B cell (primary cell): ENCODE measurements at regions not wholly inside any gene's neighbourhood (a gene's known extent, or its start where the extent isn't known, plus 50 kb on each side); places are given as distances from the start of the nearest gene placed in this dataset.

ENCODE experiments used
- EZH2 ChIP-seq: IDR thresholded peaks from 2 replicates; pipeline ENCODE4 v1.6.1; 2012; ENCODE audit warnings: borderline replicate concordance, low read depth, mild to moderate bottlenecking, moderate library complexity, low read length; ENCODE audit not compliant: insufficient read depth, poor library complexity, severe bottlenecking
- TF ChIP-seq, protein P1 (sequence below): fragments of 200-600 bp; IDR thresholded peaks from one replicate; pipeline ENCODE4 v1.8.0; 2022; ENCODE audit warnings: antibody characterized with exemption, mild to moderate bottlenecking

DNA sequence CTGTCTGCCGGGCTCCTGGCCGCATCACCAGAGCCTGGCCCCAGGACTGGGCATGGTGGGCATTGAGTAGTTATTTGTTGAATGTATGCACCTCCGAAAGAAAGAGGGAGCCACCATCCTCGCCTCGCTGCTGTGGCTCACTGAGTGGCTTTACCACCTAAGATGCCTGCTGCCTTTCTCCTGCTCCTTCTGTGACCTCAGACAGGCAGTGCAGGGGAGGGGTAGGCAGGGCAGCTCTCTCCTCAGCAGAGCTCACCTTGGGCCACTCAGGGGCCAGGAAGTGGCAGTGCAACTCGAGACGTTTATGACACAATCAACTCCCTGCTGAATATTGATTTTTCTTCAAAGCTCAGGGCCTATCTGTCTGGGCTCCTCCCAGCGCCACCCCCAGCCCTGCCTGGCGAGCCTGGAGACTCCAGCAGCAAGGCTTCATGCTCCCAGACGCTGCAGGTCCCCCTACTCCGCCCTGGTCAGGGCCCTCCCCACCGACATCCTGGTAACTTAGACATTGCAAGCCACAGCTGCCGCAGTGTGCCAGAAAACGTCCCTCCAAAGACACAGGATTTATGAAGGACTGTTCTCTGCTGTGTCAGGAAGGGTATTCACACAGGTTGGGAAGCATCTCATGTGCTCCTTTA lies 84.3 kb upstream of the DIO3 start:
- TF ChIP-seq, protein P1, sequence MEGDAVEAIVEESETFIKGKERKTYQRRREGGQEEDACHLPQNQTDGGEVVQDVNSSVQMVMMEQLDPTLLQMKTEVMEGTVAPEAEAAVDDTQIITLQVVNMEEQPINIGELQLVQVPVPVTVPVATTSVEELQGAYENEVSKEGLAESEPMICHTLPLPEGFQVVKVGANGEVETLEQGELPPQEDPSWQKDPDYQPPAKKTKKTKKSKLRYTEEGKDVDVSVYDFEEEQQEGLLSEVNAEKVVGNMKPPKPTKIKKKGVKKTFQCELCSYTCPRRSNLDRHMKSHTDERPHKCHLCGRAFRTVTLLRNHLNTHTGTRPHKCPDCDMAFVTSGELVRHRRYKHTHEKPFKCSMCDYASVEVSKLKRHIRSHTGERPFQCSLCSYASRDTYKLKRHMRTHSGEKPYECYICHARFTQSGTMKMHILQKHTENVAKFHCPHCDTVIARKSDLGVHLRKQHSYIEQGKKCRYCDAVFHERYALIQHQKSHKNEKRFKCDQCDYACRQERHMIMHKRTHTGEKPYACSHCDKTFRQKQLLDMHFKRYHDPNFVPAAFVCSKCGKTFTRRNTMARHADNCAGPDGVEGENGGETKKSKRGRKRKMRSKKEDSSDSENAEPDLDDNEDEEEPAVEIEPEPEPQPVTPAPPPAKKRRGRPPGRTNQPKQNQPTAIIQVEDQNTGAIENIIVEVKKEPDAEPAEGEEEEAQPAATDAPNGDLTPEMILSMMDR, result no peak
- no peak for TF ChIP-seq EZH2
